NCI-H187 (cell line): ENCODE measurements at regions not wholly inside any gene's neighbourhood (a gene's known extent, or its start where the extent isn't known, plus 50 kb on each side); places are given as distances from the start of the nearest gene placed in this dataset.

Experiments
- DNase-seq, 2 experiments: peaks; one replicate each; lab custom pipeline; 2025; lab: John Stamatoyannopoulos, UW

- no peak for DNase-seq
Measured at GRCh38 chr15:72920551-72920950, 131.7 kb upstream of the NEO1 start.

- DNase-seq, result no peak
Measured at GRCh38 chr15:72919936-72920465, 132.3 kb upstream of the NEO1 start.

GRCh38 chr15:72916897-72917296, 133.3 kb upstream of the ADPGK start:
- DNase-seq, result no peak

- DNase-seq, result no peak
Measured at GRCh38 chr15:72916378-72916777, 132.8 kb upstream of the ADPGK start.

- no peak for DNase-seq
Measured at GRCh38 chr15:72915843-72916242, 132.3 kb upstream of the ADPGK start.

- no peak for DNase-seq
Measured at GRCh38 chr15:72912996-72913395, 129.4 kb upstream of the ADPGK start.

- DNase-seq, result no peak
Measured at GRCh38 chr15:72912121-72912520, 128.6 kb upstream of the ADPGK start.

GRCh38 chr15:72911626-72912025, 128.1 kb upstream of the ADPGK start:
- DNase-seq, result no peak

- DNase-seq, result no peak
Measured at GRCh38 chr15:72908713-72909112, 125.2 kb upstream of the ADPGK start.

GRCh38 chr15:72907733-72908132, 124.2 kb upstream of the ADPGK start:
- no peak for DNase-seq

- no peak for DNase-seq
Measured at GRCh38 chr15:72902919-72903260, 119.3 kb upstream of the ADPGK start.

GRCh38 chr15:72902245-72902918, 118.8 kb upstream of the ADPGK start:
- no peak for DNase-seq

GRCh38 chr15:72892986-72893385, 109.4 kb upstream of the ADPGK start:
- DNase-seq, result no peak

GRCh38 chr15:72890043-72890442, 106.5 kb upstream of the ADPGK start:
- no peak for DNase-seq

GRCh38 chr15:72889545-72889944, 106.0 kb upstream of the ADPGK start:
- no peak for DNase-seq

GRCh38 chr15:72888811-72889210, 105.3 kb upstream of the ADPGK start:
- DNase-seq, result no peak

- no peak for DNase-seq
Measured at GRCh38 chr15:72888211-72888610, 104.7 kb upstream of the ADPGK start.

GRCh38 chr15:72887376-72887775, 103.8 kb upstream of the ADPGK start:
- no peak for DNase-seq

GRCh38 chr15:72884311-72884710, 100.8 kb upstream of the ADPGK start:
- no peak for DNase-seq

GRCh38 chr15:72873379-72874233, 90.0 kb upstream of the ADPGK start:
- no peak for DNase-seq

- DNase-seq, result no peak
Measured at GRCh38 chr15:72872066-72872845, 88.7 kb upstream of the ADPGK start.

GRCh38 chr15:72866866-72867616, 83.5 kb upstream of the ADPGK start:
- DNase-seq, result no peak
